ENCODE measurements at regions not wholly inside any gene's neighbourhood (a gene's known extent, or its start where the extent isn't known, plus 50 kb on each side); places are given as distances from the start of the nearest gene placed in this dataset.

DNA sequence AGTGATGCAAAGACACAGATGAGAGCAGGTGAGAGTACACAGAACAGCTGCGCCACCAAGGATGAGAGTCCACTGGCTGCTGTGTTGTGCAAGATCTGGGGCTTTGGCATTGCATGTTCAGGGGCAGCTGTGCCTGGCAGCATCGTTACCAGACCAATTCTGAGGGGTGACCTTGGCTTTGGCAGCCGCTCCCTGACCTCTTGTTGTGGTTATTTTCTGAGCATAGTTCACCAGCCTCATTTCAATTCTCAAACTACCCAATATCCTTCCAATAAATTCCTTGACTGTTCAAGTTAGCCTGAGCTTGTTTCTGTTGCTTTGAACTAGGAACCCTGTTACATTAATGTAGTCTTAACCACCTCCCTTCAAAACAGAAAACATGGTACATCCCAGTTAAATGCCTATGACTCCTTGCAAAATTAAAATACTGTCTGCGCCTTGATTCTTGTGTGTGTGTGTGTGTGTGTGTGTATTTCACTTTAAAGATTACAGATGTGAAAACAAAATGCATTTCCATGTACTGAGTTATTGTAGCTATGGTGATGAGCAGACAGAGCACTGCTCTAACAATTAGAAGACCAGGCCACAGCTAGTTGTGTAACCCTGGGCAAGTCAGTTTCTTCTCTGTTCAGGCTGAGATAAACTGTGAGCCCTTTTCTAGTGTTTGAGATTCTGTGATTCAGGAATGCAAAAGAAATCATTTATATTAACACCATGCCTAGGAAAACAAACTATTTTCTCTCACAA, 106.3 kb upstream of the GUCA2B start:
- TF ChIP-seq, protein P1, sequence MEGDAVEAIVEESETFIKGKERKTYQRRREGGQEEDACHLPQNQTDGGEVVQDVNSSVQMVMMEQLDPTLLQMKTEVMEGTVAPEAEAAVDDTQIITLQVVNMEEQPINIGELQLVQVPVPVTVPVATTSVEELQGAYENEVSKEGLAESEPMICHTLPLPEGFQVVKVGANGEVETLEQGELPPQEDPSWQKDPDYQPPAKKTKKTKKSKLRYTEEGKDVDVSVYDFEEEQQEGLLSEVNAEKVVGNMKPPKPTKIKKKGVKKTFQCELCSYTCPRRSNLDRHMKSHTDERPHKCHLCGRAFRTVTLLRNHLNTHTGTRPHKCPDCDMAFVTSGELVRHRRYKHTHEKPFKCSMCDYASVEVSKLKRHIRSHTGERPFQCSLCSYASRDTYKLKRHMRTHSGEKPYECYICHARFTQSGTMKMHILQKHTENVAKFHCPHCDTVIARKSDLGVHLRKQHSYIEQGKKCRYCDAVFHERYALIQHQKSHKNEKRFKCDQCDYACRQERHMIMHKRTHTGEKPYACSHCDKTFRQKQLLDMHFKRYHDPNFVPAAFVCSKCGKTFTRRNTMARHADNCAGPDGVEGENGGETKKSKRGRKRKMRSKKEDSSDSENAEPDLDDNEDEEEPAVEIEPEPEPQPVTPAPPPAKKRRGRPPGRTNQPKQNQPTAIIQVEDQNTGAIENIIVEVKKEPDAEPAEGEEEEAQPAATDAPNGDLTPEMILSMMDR (IDR thresholded peaks at IDR 0.05; ENCODE audit: low read length) = no peak
- TF ChIP-seq EZH2 (optimal IDR thresholded peaks at IDR 0.05; ENCODE audit: low read depth, low read length) = no peak
- no peak for TF ChIP-seq EZH2phosphoT487 (IDR thresholded peaks at IDR 0.05; ENCODE audit: low read length)

All from MM.1S (cell line).